HG02571 (cell line): ENCODE measurements at regions not wholly inside any gene's neighbourhood (a gene's known extent, or its start where the extent isn't known, plus 50 kb on each side); places are given as distances from the start of the nearest gene placed in this dataset.
"Not testable (repeated sequence)": the region's sequence is repeated elsewhere in the genome, so short reads cannot be mapped to it uniquely, and the experiment has no call there.

Source experiments
- ATAC-seq: cut with Tn5 transposase; IDR thresholded peaks from one replicate; pipeline ENCODE4 v1.9.1; 2021; ENCODE audit warnings: mild to moderate bottlenecking, moderate library complexity; ENCODE audit not compliant: unreplicated experiment

- no peak for ATAC-seq
Observed at GRCh38 chr9:79395228-79395627, 176.5 kb upstream of the TLE4 start.

- no peak for ATAC-seq
Observed at GRCh38 chr9:79395755-79396154, 176.0 kb upstream of the TLE4 start.

- no peak for ATAC-seq
Observed at GRCh38 chr9:79396168-79396567, 175.6 kb upstream of the TLE4 start.

DNA sequence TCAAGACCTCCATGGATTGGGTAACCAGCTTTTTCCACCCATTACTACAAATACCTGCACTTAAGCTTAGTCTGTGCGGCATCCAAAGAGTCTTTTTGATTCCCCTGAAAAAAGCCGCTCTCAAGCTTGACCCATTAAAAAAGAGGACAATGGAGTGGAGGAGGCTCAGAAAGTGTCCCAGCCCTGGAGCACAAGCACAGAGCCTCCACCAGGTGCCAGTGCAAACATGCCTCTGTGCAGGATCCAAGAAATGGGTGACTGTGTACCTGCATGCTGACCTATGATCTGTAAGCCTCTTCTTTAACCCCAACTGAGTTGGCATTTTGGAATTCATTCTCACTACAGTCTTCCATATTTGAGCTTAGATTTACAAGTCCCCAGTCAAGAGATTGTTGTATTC lies 168.3 kb upstream of the TLE4 start:
- ATAC-seq, result no peak

GRCh38 chr9:79408200-79408599 lies 163.6 kb upstream of the TLE4 start:
- no peak for ATAC-seq

DNA sequence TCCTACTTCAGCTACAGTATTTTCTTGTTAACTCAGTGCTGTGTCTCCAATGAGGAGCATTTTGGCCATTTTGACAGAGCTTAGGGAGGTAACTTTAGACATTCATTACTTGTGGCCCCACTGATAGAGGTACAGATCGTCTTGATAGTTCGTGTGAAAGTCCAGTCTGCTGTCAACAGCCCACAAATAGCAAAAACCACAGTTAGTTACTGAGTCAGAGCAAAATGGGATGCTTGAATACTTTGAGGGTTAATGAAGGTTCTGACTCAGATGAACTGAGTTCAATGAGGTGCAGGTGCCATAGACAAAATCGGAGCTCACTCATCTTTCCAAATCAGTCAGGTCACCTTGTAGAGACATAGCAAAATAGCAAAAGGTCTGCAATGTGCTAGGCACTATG lies 163.1 kb upstream of the TLE4 start:
- no peak for ATAC-seq

DNA sequence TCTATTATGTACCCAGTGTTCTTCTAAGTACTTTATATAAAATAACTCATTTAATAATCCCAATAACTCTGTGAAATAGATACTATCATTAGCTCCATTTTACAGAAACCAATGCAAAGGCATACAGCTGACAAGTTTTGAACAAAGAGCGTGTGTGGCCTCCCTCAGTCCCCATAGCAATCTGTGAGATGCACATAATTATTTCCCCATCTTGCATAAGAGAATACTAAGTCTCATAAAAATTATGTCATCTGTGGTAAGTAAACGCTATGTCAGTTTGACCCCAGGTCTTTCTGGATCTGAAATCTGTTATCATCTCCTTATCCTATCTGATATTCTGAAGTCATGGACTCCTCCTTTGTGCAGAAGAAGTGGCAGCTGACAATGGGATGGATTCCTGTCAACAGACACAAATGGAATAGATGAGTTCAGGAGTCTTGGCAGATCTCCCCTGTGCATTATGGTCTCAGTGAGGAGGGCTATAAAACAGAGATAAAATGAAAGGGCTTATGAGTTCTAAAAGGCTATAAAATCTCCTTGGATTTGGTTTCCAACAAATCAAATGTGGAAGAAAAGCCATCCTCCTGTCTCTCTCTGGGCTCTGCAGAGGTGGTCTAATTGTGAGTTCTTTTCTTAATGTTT lies 162.5 kb upstream of the TLE4 start:
- ATAC-seq, result no peak

DNA sequence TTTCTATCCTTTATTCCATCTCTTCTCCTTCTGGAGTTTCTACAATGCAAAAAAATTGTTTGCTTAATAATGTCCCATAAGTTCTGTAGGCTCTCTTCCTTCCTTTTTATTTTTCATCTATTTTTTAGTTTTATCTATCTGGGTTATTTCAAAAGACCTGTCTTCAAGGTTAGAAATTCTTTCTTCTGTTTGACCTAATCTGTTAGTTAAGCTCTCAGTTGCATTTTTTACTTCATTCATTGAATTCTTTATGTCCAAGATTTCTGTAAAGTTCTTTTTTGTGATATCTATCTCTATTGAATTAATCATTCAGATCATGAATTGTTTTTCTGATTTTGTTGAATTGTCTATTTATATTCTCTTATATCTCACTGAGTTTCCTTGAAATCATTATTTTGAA lies 145.9 kb upstream of the TLE4 start:
- ATAC-seq, result no peak

GRCh38 chr9:79428422-79428821 lies 143.3 kb upstream of the TLE4 start:
- ATAC-seq, result no peak

GRCh38 chr9:79430619-79431018 lies 141.1 kb upstream of the TLE4 start:
- no peak for ATAC-seq

- no peak for ATAC-seq
Observed at GRCh38 chr9:79431019-79431679, 140.6 kb upstream of the TLE4 start.

GRCh38 chr9:79432485-79432884 lies 139.3 kb upstream of the TLE4 start:
- ATAC-seq, result no peak

DNA sequence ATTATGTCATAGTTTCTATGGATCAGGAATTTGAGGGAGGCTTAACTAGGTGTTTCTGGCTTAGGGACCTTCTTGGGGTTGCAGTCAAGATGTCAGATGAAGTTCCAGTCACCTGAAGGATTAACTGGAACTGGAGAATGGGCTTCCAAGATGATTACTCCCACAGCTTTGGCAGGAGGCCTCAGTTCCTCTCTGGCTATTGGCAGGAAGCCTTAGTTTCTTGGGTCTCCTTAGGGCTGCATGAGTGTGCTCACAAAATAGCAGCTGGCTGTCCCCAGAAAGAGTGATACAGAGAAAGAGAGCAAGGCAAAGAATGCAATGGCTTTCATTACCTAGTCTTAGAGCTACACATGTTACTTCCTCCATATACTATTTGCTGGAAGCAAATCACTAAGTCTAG lies 138.1 kb upstream of the TLE4 start:
- no peak for ATAC-seq

DNA sequence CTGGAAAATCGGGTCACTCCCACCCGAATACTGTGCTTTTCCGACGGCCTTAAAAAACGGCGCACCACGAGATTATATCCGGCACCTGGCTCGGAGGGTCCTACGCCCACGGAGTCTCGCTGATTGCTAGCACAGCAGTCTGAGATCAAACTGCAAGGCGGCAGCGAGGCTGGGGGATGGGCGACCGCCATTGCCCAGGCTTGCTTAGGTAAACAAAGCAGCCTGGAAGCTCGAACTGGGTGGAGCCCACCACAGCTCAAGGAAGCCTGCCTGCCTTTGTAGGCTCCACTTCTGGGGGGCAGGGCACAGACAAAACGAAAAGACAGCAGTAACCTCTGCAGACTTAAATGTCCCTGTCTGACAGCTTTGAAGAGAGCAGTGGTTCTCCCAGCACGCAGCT lies 132.5 kb upstream of the TLE4 start:
- ATAC-seq, result not testable (repeated sequence)

GRCh38 chr9:79446523-79447307 lies 125.0 kb upstream of the TLE4 start:
- no peak for ATAC-seq

DNA sequence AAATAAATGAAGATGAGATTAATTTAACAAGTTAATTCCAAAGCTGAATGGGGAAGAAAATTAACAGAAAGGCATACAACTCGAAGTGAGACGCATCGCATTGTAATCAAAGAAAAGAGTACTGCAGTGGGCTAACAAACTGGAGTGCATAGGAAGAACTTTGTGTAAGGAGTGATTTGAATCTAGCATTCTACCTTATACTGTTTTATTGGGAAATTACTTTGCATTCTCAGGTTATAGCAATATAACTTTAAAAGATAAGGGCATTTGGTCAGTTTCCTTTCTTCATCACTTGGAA lies 124.5 kb upstream of the TLE4 start:
- no peak for ATAC-seq

DNA sequence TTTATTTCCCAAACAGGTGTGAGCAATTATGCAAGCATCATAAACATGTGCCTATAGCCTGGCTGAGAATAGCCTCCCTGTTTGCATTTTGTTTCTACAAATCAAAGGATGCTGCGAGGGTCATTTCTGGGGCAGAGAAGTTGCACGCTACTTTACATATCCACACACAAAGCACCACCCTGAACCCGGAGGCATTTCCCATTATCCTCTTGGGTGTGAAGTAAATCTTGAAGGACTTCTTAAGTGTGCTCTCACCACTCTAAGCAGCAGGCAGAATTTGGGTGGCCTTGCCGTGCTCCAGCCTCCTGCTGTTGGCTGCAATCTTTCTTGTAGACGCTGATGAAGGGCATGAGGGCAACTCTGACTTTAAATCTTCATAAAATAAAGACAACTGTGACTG lies 124.0 kb upstream of the TLE4 start:
- no peak for ATAC-seq

DNA sequence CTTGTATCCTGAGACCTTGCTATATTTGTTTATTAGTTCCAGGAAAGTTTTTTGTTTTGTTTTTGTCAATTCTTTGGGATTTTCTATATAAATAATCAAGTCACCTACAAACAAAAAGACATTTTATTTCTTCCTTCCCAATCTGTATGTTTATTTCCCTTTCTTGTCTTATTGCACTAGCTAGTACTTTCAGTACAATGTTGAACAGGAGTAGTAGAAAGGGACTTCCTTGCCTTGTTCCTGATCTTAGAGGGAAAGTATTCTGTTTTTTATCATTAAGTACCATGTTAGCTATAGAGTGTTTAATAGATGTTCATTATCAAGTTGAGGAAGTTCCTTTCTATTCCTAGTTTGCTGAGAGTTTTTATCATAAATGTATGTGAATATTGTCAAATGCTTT lies 119.5 kb upstream of the TLE4 start:
- ATAC-seq, result no peak

GRCh38 chr9:79461712-79462111 lies 110.1 kb upstream of the TLE4 start:
- no peak for ATAC-seq

DNA sequence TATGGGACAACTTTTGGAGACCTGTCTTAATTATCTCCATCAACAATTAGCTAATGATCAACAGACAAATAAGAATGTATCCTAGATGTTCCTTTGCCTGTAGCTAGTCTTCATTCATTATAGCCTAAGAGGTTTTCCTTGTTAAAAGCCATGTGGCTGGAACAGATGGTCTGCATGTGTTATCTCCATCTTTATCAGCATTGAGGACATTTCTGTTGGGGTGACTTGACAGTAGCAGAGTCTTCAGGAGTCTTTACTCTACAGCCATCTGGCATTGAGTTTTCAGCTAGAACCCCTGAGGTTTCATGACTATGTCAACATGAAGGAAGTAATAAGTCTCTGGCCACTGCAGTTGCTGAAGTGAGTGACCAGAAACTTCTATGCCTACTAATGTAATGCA lies 106.6 kb upstream of the TLE4 start:
- ATAC-seq, result no peak

- ATAC-seq, result no peak
Observed at GRCh38 chr9:79469164-79469563, 102.6 kb upstream of the TLE4 start.

GRCh38 chr9:79470954-79471353 lies 100.8 kb upstream of the TLE4 start:
- no peak for ATAC-seq
